Activated naive CD4-positive, alpha-beta T cell treated with anti-CD3 and anti-CD28 coated beads, Interleukin-2, amount 50 U/mL, for 16 hours (primary cell): ENCODE measurements at regions not wholly inside any gene's neighbourhood (a gene's known extent, or its start where the extent isn't known, plus 50 kb on each side); places are given as distances from the start of the nearest gene placed in this dataset.

ENCODE experiments used
- DNase-seq: peaks from one replicate; pipeline ENCODE4 v3.0.0-alpha.2; 2020

DNA sequence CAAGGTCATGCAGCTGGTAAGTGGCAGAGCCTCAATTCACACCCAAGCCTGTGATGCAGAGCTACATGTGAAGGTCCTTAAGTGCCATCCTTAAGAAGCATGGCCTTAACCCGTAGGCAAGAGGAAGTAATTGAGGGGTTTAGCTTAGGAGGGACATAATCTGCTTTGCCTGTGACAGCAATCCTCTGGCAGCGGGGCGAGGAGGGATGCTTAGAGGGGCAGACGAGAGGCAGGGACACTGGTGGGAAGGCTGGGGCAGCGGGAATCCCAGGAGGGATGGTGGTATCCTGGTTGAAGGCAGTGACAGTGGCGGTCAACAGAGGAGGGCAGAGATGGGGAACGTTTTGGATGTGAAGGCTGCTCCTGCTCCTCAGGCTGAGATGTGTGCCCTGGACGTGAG, 88.1 kb downstream of the EFNB1 start:
- DNase-seq: no peak

DNA sequence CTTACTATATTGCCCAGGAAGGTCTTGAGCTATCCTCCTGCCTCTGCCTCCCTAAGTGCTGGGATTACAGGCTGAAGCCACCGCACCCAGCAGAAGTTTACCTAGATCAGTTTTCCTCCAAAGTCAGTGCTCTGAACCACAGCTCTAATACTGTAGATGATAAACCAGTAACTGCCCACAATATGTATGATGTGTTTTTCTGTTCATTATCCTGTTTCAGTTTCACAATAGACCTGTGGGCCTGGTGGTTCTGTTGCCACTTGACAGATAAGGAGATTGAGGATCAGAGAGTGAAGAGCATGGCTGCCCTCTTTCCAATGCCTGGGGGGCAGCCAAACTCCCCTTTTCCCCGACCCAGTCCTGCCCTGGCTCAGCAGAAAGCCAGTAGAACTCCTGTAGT, 87.0 kb downstream of the EFNB1 start:
- DNase-seq: no peak

DNA sequence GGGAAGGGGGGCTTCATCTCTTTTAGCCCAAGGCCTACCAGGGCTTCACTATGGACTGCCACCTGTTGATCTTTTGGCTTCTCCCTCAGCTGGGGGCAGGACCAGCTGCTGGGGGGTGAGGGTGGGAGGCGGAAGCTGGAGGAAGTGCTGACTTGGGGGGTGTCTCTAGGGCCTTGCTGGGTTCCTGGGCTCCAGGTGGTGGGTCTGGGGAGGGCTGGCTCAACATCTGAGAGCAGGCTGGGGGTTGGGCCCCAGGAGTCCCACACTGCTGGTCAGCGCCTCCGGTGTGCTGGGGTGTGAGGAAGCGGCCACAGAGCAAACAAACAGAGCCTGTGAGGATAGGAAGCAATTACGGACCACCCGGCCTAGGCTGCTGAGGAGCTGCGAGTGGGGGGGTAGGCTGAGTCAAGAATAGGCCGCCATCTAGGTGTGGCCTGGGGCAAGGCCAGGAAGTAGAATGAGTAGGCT, 85.7 kb downstream of the EFNB1 start:
- DNase-seq: no peak

DNA sequence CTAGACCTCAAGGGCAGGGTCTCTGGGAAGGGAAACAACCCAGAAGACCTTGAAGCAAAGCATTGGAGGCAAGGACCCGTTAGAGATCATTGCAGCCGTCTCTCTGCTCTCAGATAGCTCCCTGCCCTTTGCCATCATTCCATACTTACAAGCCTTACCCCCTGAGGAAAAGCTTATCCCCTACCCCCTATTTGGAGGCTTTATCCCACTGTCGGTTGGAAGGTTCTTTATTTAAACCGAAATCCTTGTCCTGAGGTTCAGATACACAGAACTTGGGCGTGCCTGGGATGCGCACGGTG, 84.4 kb downstream of the EFNB1 start:
- no peak for DNase-seq

DNA sequence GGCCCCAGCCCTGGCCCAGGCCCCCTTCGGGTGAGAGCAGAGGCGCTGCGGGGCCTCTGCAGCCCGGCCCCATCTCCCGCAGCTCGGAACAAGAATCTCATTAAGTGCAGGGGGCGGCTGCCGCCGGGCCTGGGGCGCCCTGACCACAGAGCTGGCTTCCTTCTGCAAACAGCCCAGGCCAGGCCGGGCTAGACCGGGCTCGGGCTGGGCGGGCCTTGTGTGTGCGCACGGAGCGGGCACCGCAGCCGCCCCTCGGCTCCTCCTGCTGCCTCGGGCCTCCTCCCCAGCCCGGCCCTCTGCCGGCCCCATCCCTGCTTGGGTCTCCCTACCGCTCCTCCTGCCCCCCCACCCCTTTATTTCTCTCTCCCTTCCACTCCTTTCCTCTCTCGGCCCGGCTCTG, 83.3 kb downstream of the EFNB1 start:
- DNase-seq: no peak

DNA sequence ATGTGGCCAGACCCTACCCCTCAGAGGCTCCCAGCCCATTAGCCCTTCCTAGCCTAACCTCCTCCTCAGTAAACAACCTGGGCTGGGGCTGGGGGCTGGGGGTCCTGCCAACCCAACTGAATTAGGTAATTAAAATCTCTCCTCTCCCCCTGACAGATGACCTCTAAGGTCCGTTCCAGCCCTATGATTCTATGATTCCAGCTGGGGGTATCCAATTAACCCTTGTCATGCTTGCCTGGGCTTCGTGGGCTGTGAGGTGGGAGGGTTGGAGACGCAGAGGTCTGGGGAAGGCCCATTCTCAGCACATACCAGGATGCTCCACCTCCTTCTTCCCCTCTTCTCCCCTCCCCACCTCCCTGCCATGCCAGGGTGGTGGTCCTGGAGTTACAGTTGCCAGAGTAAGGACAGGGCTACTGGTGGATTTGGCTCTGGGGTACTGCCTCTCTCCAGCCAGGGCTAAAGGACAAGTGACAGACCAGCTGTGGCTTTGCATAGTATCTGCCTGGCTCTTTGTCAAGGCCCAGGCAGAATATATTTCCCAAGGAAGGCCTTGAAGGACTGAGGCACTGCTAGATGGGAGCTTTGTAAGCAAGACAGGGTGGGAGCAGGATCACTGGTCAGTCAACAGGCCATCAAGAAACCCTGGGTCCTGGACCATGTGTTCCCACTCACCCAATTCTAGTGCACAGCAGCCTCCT, 82.1 kb downstream of the EFNB1 start:
- DNase-seq: no peak

DNA sequence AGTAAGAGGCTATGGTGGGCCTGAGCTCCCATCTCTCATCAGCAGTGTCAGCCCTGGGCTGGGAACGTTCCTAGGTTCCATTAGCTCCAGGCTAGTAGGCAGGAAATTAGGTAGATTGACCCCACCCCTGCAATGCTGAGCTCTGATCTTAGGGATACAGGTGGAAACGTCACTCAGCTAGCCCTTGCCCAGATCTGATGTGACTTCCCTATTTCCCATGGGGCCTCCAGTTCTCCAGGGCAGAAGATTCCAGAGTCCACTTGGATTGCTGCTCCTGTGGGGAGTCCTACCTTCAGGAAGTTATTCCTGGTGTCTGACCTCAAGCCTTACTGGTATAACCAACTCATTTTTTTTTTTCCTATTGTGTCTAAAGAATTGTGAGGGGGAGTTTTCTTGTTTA, 81.1 kb downstream of the EFNB1 start:
- DNase-seq: no peak

DNA sequence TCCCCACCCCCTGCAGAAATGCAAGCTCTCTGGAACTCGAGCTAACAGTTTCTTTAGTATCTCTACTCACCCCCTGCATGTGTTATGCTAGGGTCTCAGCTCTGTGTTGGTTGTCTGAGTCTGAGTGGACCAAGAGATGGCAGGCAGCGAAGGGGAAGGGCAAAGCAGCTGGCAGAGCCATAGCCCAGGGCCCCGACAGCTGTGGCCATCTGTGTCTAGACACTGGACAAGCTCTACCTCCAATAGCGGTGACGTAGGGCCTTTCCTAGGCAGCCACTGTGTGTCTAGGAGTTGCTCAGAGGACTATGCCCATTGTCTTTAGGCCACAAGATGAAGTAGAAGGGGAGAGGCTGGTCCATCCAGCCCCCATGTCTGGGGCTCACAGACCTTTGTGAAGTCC, 79.2 kb downstream of the EFNB1 start:
- DNase-seq: no peak

DNA sequence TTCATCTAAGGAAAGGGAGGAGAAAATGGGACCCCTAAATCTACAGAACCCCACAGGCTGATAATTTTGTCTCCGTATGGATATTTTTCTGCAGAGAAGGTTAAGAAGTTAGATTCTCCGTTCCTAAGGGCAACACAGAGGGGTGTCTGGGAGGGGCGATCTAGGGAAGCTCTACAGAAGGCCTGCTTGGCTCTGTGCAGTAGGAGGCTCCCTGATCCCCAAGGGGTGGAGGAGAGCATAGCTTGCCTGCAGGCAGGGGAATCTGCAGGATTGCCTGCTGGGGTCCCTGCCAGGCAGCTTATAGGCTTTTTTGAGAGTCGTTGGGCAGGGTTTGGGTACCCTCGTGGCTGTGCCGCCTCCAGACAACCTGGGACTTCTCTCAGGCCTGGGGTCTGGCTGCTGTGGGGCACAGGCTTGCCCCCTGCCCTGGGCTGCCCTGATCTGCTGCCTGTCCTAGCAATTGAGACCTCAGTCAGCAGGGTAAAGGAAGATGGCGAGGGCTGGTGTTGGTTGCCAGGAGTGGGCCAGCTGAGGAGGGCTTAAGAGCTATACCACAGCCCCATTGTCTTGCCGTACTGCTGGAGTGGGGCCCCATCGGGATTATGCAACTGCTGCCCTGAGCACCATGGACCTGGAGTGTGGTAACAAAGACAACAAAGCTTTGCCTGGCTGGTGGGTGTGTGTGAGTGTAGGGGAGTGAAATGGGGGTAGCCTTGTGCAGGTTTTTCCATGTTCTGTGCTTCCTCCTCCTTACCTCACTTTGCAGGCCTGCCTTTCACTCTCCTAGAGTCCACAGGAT, 74.1 kb downstream of the EFNB1 start:
- no peak for DNase-seq

DNA sequence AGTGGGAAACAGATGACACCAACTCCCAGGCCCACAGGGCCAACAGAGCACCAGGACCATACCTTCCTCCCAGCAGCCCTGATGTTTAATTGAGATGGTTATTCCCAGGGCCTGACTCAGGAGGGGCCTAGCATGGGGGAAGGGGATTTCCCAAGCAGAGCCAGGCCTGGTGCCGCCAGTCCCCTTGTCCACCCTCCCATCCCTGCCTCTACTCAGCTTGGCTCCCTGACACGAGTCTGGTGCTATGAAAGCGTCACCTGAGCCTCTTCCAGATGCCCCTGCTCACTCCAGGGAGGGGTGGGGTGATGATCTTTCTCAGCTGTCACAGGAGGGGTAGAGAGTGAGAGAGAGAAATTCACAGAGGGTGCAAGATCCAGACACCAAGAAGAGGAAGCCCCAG, 72.7 kb downstream of the EFNB1 start:
- no peak for DNase-seq

DNA sequence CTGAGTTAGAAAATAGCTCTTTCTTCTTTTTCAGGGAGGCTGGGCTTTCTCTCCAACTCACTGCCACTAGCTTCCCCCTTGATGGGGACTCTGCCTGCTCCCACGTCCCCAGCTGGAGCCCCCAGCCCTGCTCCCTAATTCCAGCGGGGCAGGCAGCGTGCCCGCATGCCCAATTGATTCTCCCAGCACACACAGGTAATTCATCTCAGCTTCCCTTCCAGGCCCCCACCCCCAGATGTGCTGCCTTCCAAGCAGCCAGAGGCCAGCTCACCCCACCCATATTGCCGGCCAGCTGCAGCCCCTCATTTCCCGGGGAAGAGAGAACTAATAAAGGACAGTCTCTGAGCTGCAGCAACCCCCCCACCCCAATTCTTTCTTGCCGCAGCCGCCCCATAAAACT, 69.8 kb downstream of the EFNB1 start:
- DNase-seq: no peak

DNA sequence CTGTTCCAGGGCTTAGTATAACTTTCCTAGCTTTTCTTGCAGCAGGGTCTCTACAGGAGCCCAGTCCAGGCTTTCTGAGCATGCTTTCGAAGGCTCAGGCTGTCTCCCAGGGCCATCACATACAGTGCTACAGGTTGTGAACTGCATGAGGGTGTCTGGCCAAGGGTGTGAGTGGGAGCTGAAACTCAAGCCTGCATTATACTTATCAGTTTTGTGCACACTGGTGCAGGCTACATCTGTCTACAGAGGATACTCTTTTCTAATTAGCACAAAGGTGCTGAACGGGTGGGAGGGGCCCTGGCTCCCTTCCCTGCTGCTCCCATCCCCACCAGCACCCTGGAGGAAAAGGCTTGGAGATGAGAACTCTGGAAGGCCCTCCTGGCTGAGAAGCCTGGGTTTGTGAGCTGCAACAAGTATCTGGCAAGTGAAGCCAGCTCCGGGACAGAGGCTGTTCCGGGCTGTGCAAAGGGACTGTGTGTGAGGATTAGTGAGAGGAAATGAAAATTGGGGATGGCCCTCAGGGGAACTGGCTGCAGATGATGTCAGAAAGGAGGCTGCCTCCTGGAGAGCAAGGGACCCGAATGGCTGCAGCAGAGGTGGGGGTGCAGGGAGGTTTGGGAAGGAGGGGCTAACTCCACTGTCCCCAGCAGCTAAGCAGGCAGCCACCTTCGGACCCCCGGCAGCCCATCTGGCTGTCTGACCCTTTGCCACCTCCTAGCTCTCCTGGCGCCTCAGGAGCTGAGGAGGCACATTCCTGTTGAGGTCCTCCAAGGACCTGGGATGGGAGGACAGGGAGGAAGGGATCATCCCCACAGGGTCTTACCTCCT, 68.5 kb downstream of the EFNB1 start:
- no peak for DNase-seq

DNA sequence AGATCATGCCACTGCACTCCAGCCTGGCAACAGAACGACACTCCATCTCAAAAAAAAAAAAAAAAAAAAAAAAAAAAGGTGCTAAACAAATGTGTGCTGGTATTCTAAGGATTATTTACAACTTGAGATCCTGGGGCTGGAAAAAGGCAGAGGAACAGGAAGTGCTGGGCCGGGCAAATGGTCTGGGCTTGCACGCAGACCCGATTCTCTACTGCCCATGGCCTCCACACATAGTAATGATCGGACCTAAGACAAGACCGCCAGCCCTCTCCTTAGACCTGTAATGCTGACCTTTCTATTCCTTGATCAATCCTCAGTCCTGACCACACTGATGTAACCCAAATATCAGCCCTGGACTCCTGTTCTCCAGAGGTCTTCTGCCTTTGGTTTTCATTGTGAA, 67.8 kb downstream of the EFNB1 start:
- DNase-seq: no peak

DNA sequence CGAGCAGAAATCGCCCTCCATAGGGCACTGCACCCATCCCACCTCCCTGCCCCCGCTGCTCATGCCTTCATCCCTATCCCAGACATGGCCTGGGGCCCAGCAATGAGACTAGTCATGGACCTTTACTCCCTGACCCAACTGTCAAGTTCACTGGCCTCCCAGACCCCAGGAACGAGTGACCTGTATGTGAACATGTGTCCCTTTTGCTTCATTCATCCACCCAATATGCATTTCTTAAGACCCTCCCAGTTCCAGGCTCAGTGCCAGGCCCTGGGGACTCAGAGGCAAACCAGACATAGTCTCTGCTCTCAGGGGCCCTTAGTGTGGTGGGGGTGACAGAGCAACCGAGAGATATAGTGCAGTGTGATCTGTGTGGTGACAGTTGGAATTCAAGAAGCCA, 67.0 kb downstream of the EFNB1 start:
- DNase-seq: no peak

DNA sequence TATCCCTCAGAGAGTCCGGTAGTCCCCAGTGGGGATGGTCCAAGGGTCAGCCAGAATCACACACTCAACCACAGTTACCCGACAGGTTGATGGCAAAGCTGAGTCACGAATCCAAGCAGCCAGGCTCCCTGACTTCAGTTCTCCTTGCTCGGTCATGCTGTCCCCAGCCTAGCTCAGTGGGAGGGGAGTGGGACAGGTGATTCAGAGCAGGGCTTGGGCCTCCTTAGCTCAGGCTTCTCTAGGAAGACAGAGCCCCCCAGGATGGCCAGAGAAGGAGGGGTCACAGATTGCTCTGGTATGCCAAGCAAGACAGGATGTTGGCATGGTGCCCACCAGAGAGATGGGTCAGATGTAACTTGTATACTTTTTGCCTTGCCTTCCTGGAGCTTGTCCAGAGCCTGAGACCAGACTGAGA, 66.5 kb downstream of the EFNB1 start:
- no peak for DNase-seq

DNA sequence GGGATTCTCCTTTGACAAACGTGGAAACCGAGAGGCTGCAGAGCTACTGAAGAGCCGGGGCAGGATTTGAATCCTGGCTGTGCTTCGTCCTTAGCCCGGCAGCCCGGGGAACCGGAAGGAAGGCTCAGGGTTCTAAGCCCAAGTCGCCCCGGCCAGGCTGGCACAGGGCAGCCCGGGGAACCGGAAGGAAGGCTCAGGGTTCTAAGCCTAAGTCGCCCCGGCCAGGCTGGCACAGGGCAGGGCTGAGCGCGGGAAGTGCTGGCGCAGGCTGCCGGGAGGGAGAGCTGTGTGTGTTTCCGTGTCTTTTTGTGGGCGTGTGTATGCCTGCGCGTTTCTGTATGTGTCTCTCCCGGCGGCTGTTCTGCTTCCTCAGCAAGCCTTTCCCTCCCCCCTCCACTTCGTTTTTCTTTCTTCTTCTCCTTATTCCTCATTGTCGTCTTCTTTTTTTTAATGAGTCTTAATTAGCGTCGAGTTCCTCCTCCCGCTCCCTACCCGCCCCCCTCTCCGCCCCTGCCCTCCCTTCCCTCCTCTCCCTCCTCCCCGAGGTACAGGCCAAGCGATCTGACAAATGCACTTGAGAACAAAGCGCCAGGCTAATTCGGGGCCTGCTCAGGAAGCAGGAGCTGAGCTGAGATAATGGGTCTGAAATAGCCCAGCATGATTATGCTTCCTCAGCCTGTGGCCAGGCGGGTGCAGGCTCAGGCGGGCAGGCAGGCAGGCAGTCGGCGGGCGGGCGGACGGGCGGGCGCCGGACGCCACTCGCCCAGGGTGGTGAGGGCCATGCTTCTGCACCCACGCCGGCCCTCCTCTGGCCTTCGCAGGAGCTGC, 65.9 kb downstream of the EFNB1 start:
- peak; percentile 11 for DNase-seq

DNA sequence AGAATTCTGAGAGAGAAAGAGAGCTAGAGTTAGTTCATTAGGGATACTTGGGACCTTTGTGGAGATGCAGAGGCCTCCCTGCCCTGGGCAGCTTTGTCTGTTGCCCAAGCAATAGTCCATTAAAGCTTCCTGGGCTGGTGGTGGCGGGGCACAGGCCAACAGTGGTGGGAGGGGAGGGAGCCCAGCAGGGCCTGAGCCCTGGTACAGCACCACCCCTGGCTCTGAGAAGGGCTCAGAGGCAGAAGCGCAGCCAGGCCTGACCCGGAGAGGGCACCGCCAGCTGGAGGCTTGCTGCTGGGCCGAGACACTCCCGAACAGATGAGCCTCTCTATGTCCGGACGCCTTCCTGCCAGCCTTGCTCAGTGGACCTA, 65.3 kb downstream of the EFNB1 start:
- no peak for DNase-seq

DNA sequence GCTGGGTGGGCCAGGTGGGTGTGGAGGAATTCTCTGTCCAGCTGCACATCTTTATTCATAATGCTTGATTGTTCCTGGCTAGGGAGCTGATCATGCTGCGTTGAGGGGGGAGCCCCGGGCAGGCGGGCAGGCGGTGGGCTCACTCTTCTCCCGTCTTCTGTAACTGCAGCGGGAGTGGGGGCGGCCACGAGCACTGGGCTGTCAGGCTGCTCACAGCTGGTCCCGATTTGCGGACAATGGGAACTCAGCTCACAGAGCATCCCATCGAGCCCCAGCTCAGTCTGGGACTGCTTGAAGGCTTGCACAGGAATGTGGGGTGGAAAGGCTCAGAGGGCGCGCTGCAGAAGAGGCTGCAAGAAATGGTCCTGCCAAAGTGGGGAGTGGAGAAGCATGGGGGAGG, 63.8 kb downstream of the EFNB1 start:
- no peak for DNase-seq

DNA sequence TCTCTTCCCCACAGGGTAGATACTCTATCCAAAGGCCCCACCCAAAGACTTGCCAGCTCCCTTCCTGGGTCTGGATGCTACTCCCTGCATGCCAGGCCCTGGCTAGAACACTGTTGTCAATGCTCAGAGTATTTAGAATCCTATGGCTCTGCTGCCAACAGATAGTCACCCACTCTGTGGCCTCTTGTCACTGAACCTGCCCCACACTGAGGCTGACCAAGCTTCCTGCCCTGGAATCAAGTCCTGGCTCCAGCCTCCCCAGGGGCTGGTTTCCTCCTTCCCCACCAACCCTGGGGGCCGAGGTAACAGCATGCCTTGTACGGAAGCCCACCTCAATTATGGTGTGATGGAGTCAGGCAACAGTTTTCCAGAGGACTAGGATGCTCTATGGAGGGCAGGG, 63.3 kb downstream of the EFNB1 start:
- no peak for DNase-seq
